ENCODE measurements at regions not wholly inside any gene's neighbourhood (a gene's known extent, or its start where the extent isn't known, plus 50 kb on each side); places are given as distances from the start of the nearest gene placed in this dataset.

DNA sequence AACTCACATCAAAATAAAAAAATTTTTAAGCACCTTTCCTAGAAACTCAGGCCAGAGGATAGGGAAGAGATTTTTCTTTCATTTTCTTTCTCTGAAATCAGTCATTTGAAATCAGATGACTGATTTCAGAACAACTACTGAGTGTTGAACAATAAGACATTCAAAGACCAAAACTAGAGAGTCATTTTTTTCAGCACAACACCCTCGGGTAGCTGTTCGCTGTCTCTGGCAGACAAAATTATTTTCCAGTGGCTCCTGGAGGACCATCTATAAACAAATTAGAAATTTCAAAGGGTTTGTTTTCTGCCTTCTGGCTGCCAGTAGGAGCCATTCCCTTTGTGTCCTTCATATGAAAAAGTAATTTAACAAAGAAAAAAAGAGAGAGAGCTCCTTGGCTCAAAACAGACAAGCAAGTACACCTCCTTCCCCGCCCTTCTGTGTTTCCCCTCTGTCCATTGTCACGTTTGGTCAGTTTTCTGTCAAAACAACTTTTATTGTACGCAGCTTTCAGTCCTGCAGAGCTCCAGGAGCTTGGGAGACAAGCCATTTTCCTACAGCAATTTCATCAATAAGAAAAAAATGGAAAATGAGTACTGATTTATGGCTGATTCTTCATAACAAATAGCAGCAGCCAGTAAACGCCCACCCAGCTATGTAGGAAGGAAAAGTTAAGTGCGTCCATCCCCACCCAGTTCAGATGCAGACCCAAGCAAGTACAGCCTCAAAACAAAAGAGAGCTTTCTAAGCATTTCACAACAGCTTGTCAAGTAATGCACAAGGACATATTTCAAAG is 405.2 kb downstream of the ZNF608 start:
- Histone ChIP-seq H3K9me3 (no peaks in the 10 kb centered on the region), H3K36me3 (no peaks in the 10 kb centered on the region), H3K4me3 (no peak overlapping the region), H3K27me3 (no peaks in the 10 kb centered on the region), H3K27ac (peak overlapping the region in 1 of 4 donors; percentile 15), H3K4me1 (peaks cover 5 to 28% (median 21%) of the 10 kb centered on the region in 4 donors)
- DNase-seq = no peak
- ATAC-seq (ENCODE audit: low FRiP score in 2 of 2) = peak in 1 of 2 donors; percentile 47
- no peak for TF ChIP-seq POLR2A (IDR thresholded peaks at IDR 0.05)
- TF ChIP-seq EP300 (IDR thresholded peaks at IDR 0.05) = no peak
- TF ChIP-seq POLR2AphosphoS5 (IDR thresholded peaks at IDR 0.05) = no peak
- TF ChIP-seq, protein P1, sequence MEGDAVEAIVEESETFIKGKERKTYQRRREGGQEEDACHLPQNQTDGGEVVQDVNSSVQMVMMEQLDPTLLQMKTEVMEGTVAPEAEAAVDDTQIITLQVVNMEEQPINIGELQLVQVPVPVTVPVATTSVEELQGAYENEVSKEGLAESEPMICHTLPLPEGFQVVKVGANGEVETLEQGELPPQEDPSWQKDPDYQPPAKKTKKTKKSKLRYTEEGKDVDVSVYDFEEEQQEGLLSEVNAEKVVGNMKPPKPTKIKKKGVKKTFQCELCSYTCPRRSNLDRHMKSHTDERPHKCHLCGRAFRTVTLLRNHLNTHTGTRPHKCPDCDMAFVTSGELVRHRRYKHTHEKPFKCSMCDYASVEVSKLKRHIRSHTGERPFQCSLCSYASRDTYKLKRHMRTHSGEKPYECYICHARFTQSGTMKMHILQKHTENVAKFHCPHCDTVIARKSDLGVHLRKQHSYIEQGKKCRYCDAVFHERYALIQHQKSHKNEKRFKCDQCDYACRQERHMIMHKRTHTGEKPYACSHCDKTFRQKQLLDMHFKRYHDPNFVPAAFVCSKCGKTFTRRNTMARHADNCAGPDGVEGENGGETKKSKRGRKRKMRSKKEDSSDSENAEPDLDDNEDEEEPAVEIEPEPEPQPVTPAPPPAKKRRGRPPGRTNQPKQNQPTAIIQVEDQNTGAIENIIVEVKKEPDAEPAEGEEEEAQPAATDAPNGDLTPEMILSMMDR (IDR thresholded peaks at IDR 0.05) = no peak
- WGBS, 2 donors = 44% methylated on average over 7 of the region's 7 CpGs

DNA sequence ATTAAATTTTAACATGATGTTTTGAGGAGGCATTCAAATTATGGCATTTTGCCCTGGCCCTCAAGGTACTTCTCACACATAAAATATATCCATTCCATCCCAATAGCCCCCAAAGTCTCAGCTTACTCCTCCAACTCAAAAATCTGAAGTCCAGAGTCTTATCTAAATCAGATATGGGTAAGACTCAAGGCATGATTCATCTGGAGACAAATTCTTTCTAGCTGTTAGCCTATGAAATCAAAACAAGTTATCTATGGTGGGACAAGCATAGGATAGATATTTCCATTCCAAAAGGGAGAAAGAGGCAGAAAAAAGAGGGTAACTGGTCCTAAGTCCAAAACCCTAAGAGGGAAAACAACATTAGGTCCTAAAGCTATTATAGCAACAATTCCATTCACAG is 408.4 kb downstream of the ZNF608 start:
- Histone ChIP-seq H3K9me3 (no peaks in the 10 kb centered on the region), H3K27me3 (no peaks in the 10 kb centered on the region), H3K4me3 (no peak overlapping the region), H3K36me3 (no peaks in the 10 kb centered on the region), H3K4me1 (peaks cover 5 to 22% (median 16%) of the 10 kb centered on the region in 4 donors), H3K27ac (no peak overlapping the region)
- no peak for TF ChIP-seq POLR2A (IDR thresholded peaks at IDR 0.05)
- TF ChIP-seq, protein P1 (IDR thresholded peaks at IDR 0.05) = no peak
- no peak for TF ChIP-seq POLR2AphosphoS5 (IDR thresholded peaks at IDR 0.05)
- no peak for TF ChIP-seq EP300 (IDR thresholded peaks at IDR 0.05)
- no peak for ATAC-seq (ENCODE audit: low FRiP score in 2 of 2)
- DNase-seq = no peak

DNA sequence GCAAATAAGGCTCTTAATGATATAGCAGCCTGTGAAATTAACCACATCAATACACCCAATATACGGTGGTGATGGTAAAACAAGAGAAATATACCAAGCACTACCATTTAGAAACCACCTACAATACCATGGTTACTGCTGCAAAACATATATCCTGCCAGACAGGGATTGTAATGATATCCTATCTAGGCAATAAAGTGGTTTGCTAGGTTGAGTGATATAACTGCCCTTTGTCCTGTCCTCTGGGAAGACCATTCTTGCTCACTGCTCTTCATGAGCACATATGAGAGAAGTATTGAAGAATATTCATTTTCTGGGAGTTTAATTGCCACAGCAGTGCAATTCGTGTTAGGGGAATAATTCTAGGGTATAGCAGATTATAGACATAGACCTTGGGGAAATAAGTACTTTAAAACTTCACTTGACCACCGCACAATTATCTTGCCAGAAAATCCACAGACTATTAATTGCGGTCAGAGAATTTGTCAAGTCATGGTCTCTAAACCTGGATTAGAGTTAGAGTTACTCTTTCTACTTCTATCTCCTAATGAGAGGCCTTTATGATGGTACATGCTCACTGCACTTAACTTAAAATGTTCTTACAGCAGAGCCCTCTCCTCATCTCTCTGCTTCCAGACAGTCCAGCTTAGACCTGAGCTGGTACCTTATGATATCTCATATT is 413.0 kb downstream of the ZNF608 start:
- Histone ChIP-seq H3K9me3 (peaks cover 0 to 7% (median 3%) of the 10 kb centered on the region in 4 donors), H3K27me3 (no peaks in the 10 kb centered on the region), H3K27ac (no peak overlapping the region), H3K36me3 (no peaks in the 10 kb centered on the region), H3K4me3 (no peak overlapping the region), H3K4me1 (no peaks in the 10 kb centered on the region)
- DNase-seq = no peak
- ATAC-seq (ENCODE audit: low FRiP score in 2 of 2) = no peak
- WGBS, 2 donors = 91 to 99% methylated on average over 4 of the region's 4 CpGs
- TF ChIP-seq POLR2A (IDR thresholded peaks at IDR 0.05) (no peak), POLR2AphosphoS5 (IDR thresholded peaks at IDR 0.05) (no peak), EP300 (IDR thresholded peaks at IDR 0.05) (no peak)
- TF ChIP-seq, protein P1 (IDR thresholded peaks at IDR 0.05) = no peak

DNA sequence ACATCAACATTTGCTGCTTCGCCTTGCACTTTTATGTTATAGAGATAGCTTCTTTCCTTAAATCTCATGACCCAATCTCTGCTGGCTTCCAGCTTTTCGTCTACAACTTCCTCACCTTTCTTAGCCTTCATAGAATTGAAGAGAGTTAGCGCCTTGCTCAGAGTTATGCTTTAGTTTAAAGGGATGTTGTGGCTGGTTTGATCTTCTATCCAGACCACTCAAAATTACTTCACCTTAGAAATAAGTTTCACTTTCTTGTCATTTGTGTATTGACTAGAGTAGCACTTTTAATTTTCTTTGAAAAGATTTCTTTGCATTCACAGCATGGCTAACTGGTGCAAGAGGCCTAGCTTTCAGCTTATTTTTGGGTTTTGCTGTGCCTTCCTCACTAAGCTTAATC is 414.2 kb downstream of the ZNF608 start:
- ATAC-seq (ENCODE audit: low FRiP score in 2 of 2) = no peak
- 90 to 93% methylated on average over 3 of the region's 3 CpGs for WGBS, 2 donors

More for the DNA sequence above, 414.2 kb downstream of the ZNF608 start:
- H3K4me3 ChIP-seq = no peak overlapping the region
- H3K27me3 ChIP-seq = no peaks in the 10 kb centered on the region
- H3K27ac ChIP-seq = no peak overlapping the region
- H3K4me1 ChIP-seq = no peaks in the 10 kb centered on the region
- H3K36me3 ChIP-seq = no peaks in the 10 kb centered on the region
- no peak for TF ChIP-seq POLR2AphosphoS5 (IDR thresholded peaks at IDR 0.05)
- TF ChIP-seq, protein P1 (IDR thresholded peaks at IDR 0.05) = no peak
- no peak for TF ChIP-seq POLR2A (IDR thresholded peaks at IDR 0.05)
- TF ChIP-seq EP300 (IDR thresholded peaks at IDR 0.05) = no peak
- DNase-seq = no peak
- H3K9me3 ChIP-seq = peaks cover 0 to 7% (median 3%) of the 10 kb centered on the region in 4 donors
